ENCODE measurements at regions not wholly inside any gene's neighbourhood (a gene's known extent, or its start where the extent isn't known, plus 50 kb on each side); places are given as distances from the start of the nearest gene placed in this dataset.

GRCh38 chr13:54606944-54607343, 1578.3 kb downstream of the OLFM4 start:
- TF ChIP-seq CTCF (tag by site-specific recombination; IDR thresholded peaks at IDR 0.05), result no peak
- TF ChIP-seq ZNF350 (tag by site-specific recombination; IDR thresholded peaks at IDR 0.05), result no peak
- no peak for TF ChIP-seq ZBTB49 (tag by site-specific recombination; IDR thresholded peaks at IDR 0.05; ENCODE audit: low read depth)
- no peak for TF ChIP-seq ZBTB11 (tag by site-specific recombination; conservative IDR thresholded peaks at IDR 0.05; ENCODE audit: low read depth)
- no peak for TF ChIP-seq SALL2 (tag by site-specific recombination; IDR thresholded peaks at IDR 0.05; ENCODE audit: borderline replicate concordance)
- TF ChIP-seq PRDM4 (tag by site-specific recombination; IDR thresholded peaks at IDR 0.05), result no peak
- no peak for TF ChIP-seq SP3 (tag by site-specific recombination; IDR thresholded peaks at IDR 0.05)
- TF ChIP-seq ZNF280D (tag by site-specific recombination; IDR thresholded peaks at IDR 0.05), result no peak
- TF ChIP-seq ZNF580 (tag by site-specific recombination; IDR thresholded peaks at IDR 0.05), result no peak
